Ammon's horn (tissue), 1 donor: ENCODE measurements at regions not wholly inside any gene's neighbourhood (a gene's known extent, or its start where the extent isn't known, plus 50 kb on each side); places are given as distances from the start of the nearest gene placed in this dataset.

Experiments used
- DNase-seq: peaks from one replicate; pipeline ENCODE4 v3.0.0-alpha.2; 2016; ENCODE audit warnings: low spot score

DNA sequence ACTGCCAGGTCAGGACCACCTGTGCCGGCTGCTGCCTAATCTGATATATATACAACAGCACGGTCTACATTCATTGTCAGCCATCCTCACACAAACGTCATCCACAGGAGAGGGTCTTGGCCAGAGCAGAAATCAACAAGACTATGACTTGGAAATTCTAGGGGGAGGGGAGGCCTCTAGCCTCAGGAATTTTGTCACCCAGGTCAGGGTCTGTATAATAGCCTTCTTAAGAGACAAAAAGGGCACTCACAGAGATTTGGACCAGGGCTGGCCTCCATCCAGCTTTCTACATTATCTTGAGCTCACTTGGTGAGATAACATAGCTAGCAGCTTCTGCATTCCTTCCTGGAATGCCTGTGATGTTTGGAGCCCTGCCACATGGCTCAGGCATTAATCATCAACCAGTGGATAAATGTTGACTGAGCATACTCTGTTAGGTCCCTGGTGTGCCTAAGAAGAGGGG lies 50.4 kb upstream of the CTIF start:
- no peak for DNase-seq

- DNase-seq: no peak
Measured at GRCh38 chr18:48486754-48487153, 52.1 kb upstream of the CTIF start.

DNA sequence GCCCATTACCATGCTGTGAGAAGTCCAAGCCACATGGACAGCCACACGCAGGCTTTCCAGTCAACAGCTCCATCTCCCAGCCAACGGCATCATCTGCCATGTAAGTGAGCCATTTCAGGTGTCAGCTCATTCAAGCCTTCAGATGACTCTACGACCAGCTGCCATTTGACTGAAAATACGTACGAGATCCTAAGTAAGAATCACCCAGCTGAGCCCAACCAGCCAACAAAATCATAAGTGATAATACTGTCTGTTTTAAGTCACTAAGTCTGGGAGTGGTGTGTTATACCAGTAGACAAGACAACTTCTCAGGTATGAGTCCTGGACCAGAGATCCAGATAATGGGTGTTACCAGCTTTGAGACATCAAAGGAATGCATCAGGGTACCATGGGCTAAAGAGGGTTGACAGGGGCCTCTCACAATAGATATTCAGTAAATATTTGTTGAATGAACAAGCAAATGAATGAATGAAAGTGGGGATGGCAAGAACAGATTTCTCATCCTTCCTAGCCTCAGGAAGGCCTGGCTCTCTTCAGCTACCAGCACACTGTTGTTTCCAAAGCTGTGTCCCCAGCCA lies 52.9 kb upstream of the CTIF start:
- DNase-seq: no peak

DNA sequence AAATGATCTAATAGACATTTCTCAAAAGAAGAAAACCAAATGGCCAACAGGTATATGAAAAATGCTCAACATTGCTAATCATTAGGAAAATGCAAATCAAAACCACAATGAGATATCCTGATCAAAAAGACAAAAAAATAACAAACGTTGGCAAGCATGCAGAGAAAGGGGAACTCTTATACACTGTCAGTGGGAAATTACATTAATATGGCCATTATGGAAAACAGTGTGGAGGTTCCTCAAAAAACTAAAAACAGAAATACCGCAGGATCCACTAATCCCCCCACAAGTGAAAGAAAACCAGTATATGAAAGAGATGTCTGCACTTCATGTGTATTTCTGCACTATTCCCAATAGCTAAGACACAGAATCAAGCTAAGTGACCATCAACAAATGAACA lies 57.7 kb upstream of the CTIF start:
- no peak for DNase-seq

- no peak for DNase-seq
Measured at GRCh38 chr18:48479531-48479930, 59.3 kb upstream of the CTIF start.

DNA sequence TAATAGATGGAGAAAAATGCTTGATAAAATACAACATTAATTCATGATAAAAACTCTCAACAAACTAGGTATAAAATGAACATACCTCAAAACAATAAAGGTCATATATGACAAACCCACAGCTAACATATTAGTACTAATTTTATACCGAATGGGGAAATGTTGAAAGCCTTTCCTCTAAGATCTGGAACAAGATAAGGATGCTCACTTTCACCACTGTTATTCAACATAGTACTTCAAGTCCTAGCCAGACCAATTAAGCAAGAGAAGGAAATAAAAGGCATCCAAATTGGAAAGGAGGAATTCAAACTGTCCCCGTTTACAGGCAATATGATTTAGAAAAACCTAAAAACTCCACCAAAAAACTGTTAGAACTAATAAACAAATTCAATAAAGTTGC lies 61.5 kb upstream of the CTIF start:
- DNase-seq: no peak

DNA sequence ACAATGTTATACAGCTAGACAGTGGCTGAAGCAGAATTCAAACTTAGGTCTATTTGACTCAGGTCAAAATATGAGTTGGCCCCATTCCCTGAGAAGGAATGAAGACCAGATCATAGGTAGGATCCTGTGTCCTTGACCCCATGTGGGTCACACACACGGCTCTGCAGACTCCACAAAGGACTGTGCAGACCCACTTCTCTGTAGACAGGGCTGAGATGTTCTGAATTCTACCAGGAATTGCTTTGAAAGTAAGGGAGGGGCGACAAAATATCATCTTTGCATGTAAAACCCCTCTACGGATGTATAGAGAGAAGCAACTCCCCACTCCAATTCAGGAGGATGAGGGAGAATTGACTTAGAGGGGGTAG lies 62.3 kb upstream of the CTIF start:
- DNase-seq: no peak

GRCh38 chr18:48475635-48476549 lies 62.9 kb upstream of the CTIF start:
- DNase-seq: peak; percentile 87

- DNase-seq: no peak
Measured at GRCh38 chr18:48473816-48474215, 64.6 kb upstream of the ZBTB7C start.

- no peak for DNase-seq
Measured at GRCh38 chr18:48472610-48473009, 63.4 kb upstream of the ZBTB7C start.

DNA sequence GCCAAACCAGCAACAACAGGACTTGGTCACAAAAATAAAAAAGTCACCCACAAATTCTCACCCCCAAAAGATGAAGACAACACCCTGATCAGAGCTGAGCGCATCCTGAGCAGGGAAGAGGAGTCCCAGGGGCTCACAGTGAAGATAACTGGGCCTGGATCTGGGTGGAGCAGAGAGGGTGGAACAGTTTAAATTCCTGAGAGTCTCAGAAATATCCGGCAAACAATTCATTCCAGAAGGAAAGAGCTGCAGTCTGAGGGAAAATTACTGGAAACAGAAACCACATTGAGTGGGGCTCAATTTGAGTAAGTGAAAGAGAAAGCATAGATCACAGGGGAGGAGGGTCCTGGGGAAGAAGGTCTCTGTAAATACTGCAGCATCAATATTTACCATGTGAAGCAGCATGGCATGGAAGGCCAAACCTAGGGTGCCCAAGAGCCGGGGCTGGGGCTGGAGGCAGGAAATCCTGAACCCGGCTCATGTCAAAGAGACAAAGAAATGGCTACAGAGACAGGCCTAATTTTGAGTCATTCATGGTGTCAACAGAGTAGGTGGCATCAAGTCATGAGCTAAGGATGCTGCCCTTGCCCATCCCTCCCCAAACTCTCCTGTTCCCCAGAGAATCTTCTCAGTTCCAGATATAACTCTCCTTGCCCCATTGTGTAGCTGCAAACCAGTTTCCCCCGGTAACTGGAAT lies 61.4 kb upstream of the ZBTB7C start:
- DNase-seq: no peak

DNA sequence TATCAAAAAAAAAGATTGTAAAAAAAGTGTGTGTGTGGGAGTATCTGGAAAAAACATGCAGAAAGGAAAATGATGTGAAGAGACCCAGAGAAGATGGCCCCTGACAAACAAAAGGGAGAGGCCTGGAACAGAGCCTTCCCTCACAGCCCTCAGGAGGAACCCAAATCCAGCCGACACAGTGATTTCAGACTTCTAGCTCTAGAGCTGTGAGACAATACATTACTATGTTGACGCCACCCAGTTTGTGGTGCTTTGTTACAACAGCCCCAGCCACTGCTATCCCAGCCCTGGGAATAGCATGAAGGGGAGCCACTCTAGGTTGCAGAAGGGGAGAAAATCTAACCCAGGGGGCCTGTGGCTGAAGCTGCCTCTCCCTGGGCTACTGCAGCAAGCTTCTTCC lies 59.0 kb upstream of the ZBTB7C start:
- no peak for DNase-seq

- no peak for DNase-seq
Measured at GRCh38 chr18:48467231-48467630, 58.0 kb upstream of the ZBTB7C start.

DNA sequence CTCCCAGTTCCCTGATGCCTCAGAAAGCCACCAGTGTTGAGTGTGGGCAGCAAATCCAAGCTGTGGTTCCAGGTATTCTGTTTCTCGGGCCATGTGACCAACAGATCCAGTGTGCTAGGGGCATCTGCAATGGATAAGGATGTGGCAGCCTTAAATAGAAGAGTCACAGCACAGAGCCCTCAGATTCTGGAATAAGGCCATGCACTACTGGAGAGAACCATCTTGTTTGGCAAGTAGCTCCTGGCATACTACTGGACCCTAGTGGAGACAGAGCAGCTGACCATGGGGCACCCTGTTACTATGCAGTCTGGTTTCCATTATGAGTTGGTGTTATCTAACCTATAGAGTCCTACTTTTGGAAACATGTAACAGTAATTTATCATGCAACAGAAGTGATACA lies 53.3 kb upstream of the ZBTB7C start:
- DNase-seq: no peak

GRCh38 chr18:48460929-48461583 lies 51.9 kb upstream of the ZBTB7C start:
- no peak for DNase-seq

DNA sequence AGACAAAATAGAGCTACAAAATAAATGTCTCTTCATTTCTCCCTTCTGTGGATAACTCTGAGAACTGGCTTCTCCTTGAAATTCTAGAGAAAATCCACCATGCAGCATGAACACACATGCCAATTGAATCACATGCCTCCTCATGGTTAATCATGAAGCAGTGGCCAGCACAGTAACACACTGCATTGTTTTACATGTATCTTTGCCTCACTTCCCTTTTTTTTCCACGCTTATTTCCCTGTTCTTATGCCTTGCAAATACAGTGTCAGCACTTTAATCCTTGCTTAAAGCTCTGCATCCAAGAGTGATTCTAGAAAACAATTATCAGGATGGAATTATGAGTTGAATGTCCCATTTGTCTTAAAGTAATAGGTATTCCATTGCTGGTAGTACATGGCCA lies 50.3 kb upstream of the ZBTB7C start:
- DNase-seq: peak; percentile 32

DNA sequence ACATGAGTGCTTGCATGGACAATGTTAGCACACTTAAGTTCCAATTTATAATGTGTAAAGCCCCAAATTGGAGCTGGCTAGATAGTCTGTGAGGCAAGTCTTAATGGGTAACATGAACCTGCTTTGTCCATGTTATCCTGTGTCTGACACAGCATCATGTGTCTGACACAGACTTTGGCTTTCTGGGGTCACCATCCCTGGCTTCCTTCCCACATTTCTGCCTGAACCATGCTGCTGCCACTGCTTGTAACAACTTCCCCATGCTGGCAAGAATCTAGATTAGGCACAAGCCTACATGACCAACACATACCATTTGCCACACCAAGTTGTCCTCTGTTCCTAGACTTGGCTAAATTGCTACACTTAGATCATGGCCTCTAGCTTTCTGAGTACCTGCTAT lies 49.8 kb upstream of the ZBTB7C start:
- peak; percentile 33 for DNase-seq
